HepG2 (cell line): ENCODE measurements at regions not wholly inside any gene's neighbourhood (a gene's known extent, or its start where the extent isn't known, plus 50 kb on each side); places are given as distances from the start of the nearest gene placed in this dataset.

Source experiments
- HCFC1 ChIP-seq: fragments of 150-350 bp; IDR thresholded peaks from 2 replicates; pipeline ENCODE4 v1.6.1; 2014; ENCODE audit warnings: low read depth, low read length
- HNRNPLL ChIP-seq: fragments of 200-400 bp; formaldehyde crosslinking; IDR thresholded peaks from 2 replicates; pipeline ENCODE4 v1.6.1; 2017; ENCODE audit warnings: mild to moderate bottlenecking, low read depth, low read length; ENCODE audit not compliant: poor library complexity, severe bottlenecking
- KLF12 ChIP-seq: sonication (generic); formaldehyde crosslinking; IDR thresholded peaks from 2 replicates; pipeline ENCODE4 v1.4.0; 2020; ENCODE audit warnings: missing genetic modification reagents, borderline replicate concordance
- MBD4 ChIP-seq: IDR thresholded peaks from 2 replicates; pipeline ENCODE4 v1.6.1; 2012; ENCODE audit warnings: low read length, inconsistent platforms, borderline replicate concordance
- NFKBIZ ChIP-seq: IDR thresholded peaks from 2 replicates; pipeline ENCODE4 v1.6.1; 2018; ENCODE audit warnings: missing genetic modification reagents, missing compliant biosample characterization
- NFRKB ChIP-seq: fragments of 450-650 bp; IDR thresholded peaks from 2 replicates; pipeline ENCODE4 v1.6.1; 2017
- POLR2AphosphoS5 ChIP-seq: IDR thresholded peaks from 2 replicates; pipeline ENCODE4 v1.6.1; 2012; ENCODE audit warnings: low read depth, low read length
- REXO4 ChIP-seq: sonication (generic); formaldehyde crosslinking; IDR thresholded peaks from 2 replicates; pipeline ENCODE4 v1.8.0; 2022; ENCODE audit warnings: missing genetic modification reagents, mild to moderate bottlenecking, borderline replicate concordance
- SALL1 ChIP-seq: sonication (generic); formaldehyde crosslinking; IDR thresholded peaks from 2 replicates; pipeline ENCODE4 v1.8.0; 2022; ENCODE audit warnings: mild to moderate bottlenecking, missing genetic modification reagents
- SMAD9 ChIP-seq: sonication (generic); formaldehyde crosslinking; IDR thresholded peaks from 2 replicates; pipeline ENCODE4 v1.5.1; 2020; ENCODE audit warnings: mild to moderate bottlenecking, missing genetic modification reagents
- SMARCC2 ChIP-seq: fragments of 450-650 bp; IDR thresholded peaks from 2 replicates; pipeline ENCODE4 v1.6.1; 2017; ENCODE audit warnings: antibody characterized with exemption, mild to moderate bottlenecking
- SP2 ChIP-seq: sonication (generic); formaldehyde crosslinking; IDR thresholded peaks from 2 replicates; pipeline ENCODE4 v1.5.1; 2020; ENCODE audit warnings: mild to moderate bottlenecking, missing genetic modification reagents
- TEAD3 ChIP-seq: optimal IDR thresholded peaks from 2 replicates; pipeline ENCODE3; 2016; ENCODE audit warnings: borderline replicate concordance
- ZNF530 ChIP-seq: sonication (generic); formaldehyde crosslinking; IDR thresholded peaks from 2 replicates; pipeline ENCODE4 v1.5.0; 2020; ENCODE audit warnings: low read depth, mild to moderate bottlenecking, missing genetic modification reagents
- ZNF614 ChIP-seq: IDR thresholded peaks from 2 replicates; pipeline ENCODE4 v1.6.1; 2018; ENCODE audit warnings: missing biosample characterization, missing genetic modification reagents, inconsistent platforms, borderline replicate concordance
- ZNF703 ChIP-seq: sonication (generic); formaldehyde crosslinking; IDR thresholded peaks from 2 replicates; pipeline ENCODE4 v1.5.1; 2020; ENCODE audit warnings: missing genetic modification reagents, mild to moderate bottlenecking, moderate library complexity, borderline replicate concordance
- TF ChIP-seq, protein P1 (sequence below), 2 experiments: fragments of 450-650 bp in 1 of 2; sonication (generic) in 1 of 2; formaldehyde crosslinking in 1 of 2; IDR thresholded peaks; 2 replicates each; pipeline versions ENCODE4 v1.6.1 to v1.8.0; 2016 to 2022; ENCODE audit warnings: antibody characterized with exemption in 1 of 2, mild to moderate bottlenecking in 1 of 2, missing genetic modification reagents in 1 of 2
- TF ChIP-seq, protein P2 (sequence below): sonication (generic); formaldehyde crosslinking; IDR thresholded peaks from 2 replicates; pipeline ENCODE4 v1.5.0; 2020; ENCODE audit warnings: missing genetic modification reagents
- TF ChIP-seq, protein P3 (sequence below): sonication (generic); formaldehyde crosslinking; IDR thresholded peaks from 2 replicates; pipeline ENCODE4 v1.9.0; 2021; ENCODE audit warnings: missing genetic modification reagents, mild to moderate bottlenecking, borderline replicate concordance

DNA sequence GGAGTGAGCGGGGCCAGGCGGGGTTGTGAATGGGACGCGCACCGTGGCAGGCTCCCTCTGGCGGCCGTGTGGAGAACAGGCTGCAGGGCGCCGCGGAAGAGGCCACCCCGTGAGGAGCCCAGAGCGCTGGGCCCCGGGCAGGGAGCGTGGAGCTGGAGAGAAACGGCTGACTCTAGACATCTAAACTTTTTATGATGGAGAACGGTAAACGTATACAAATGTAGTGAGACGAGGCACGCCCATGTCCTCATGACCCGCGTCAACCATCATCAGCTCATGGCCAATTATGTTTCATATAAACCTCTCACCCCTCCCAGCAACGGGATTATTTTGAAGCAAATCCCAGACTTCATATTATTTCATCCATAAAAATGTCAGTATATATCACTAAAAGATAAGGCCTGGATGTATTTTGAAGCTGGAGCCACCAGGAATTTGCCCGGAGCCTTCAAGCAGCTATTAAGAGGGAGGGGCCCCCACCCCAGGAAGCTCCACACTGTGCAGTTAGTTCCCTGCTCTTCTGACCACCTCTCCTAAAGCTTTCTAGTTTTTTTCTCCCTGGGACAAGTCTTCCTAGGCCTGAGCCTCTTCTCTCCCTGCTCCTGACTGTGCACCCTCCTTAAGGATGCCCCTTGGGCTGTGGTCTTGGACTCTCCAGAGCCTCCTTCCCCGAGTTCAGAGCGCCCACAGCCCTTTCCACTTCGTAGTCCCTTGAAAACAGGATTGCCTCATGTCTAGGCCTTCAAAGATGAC lies 149.5 kb downstream of the SMAD6 start (continued):
- TF ChIP-seq TEAD3 (CRISPR knock-in tag) (peak; percentile 39), SMARCC2 (no peak), HNRNPLL (peak; percentile 29), HCFC1 (no peak), KLF12 (CRISPR knock-in tag) (no peak), ZNF614 (CRISPR knock-in tag) (no peak), ZNF703 (CRISPR knock-in tag) (no peak), SMAD9 (CRISPR knock-in tag) (no peak), MBD4 (no peak), POLR2AphosphoS5 (no peak), NFRKB (no peak), ZNF530 (CRISPR knock-in tag) (no peak), NFKBIZ (CRISPR knock-in tag) (no peak), SALL1 (peak; percentile 48; the same call in 1 of the 2 replicates), REXO4 (CRISPR knock-in tag) (no peak), SP2 (CRISPR knock-in tag) (no peak)
- TF ChIP-seq, protein P1, sequence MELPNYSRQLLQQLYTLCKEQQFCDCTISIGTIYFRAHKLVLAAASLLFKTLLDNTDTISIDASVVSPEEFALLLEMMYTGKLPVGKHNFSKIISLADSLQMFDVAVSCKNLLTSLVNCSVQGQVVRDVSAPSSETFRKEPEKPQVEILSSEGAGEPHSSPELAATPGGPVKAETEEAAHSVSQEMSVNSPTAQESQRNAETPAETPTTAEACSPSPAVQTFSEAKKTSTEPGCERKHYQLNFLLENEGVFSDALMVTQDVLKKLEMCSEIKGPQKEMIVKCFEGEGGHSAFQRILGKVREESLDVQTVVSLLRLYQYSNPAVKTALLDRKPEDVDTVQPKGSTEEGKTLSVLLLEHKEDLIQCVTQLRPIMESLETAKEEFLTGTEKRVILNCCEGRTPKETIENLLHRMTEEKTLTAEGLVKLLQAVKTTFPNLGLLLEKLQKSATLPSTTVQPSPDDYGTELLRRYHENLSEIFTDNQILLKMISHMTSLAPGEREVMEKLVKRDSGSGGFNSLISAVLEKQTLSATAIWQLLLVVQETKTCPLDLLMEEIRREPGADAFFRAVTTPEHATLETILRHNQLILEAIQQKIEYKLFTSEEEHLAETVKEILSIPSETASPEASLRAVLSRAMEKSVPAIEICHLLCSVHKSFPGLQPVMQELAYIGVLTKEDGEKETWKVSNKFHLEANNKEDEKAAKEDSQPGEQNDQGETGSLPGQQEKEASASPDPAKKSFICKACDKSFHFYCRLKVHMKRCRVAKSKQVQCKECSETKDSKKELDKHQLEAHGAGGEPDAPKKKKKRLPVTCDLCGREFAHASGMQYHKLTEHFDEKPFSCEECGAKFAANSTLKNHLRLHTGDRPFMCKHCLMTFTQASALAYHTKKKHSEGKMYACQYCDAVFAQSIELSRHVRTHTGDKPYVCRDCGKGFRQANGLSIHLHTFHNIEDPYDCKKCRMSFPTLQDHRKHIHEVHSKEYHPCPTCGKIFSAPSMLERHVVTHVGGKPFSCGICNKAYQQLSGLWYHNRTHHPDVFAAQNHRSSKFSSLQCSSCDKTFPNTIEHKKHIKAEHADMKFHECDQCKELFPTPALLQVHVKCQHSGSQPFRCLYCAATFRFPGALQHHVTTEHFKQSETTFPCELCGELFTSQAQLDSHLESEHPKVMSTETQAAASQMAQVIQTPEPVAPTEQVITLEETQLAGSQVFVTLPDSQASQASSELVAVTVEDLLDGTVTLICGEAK (IDR thresholded peaks at IDR 0.05), result no peak
- TF ChIP-seq, protein P1 (CRISPR knock-in tag; IDR thresholded peaks at IDR 0.05), result no peak
- TF ChIP-seq, protein P2, sequence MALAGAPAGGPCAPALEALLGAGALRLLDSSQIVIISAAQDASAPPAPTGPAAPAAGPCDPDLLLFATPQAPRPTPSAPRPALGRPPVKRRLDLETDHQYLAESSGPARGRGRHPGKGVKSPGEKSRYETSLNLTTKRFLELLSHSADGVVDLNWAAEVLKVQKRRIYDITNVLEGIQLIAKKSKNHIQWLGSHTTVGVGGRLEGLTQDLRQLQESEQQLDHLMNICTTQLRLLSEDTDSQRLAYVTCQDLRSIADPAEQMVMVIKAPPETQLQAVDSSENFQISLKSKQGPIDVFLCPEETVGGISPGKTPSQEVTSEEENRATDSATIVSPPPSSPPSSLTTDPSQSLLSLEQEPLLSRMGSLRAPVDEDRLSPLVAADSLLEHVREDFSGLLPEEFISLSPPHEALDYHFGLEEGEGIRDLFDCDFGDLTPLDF, result no peak
- TF ChIP-seq, protein P3, sequence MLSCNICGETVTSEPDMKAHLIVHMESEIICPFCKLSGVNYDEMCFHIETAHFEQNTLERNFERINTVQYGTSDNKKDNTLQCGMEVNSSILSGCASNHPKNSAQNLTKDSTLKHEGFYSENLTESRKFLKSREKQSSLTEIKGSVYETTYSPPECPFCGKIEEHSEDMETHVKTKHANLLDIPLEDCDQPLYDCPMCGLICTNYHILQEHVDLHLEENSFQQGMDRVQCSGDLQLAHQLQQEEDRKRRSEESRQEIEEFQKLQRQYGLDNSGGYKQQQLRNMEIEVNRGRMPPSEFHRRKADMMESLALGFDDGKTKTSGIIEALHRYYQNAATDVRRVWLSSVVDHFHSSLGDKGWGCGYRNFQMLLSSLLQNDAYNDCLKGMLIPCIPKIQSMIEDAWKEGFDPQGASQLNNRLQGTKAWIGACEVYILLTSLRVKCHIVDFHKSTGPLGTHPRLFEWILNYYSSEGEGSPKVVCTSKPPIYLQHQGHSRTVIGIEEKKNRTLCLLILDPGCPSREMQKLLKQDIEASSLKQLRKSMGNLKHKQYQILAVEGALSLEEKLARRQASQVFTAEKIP, result no peak
